Activated T-cell treated with anti-CD3 and anti-CD28 coated beads for 1 hour (primary cell): ENCODE measurements at regions not wholly inside any gene's neighbourhood (a gene's known extent, or its start where the extent isn't known, plus 50 kb on each side); places are given as distances from the start of the nearest gene placed in this dataset.
"Not testable (repeated sequence)": the region's sequence is repeated elsewhere in the genome, so short reads cannot be mapped to it uniquely, and the experiment has no call there.

Experiments
- DNase-seq: peaks from one replicate; pipeline ENCODE4 v3.0.0-alpha.2; 2020; ENCODE audit warnings: low read depth

DNA sequence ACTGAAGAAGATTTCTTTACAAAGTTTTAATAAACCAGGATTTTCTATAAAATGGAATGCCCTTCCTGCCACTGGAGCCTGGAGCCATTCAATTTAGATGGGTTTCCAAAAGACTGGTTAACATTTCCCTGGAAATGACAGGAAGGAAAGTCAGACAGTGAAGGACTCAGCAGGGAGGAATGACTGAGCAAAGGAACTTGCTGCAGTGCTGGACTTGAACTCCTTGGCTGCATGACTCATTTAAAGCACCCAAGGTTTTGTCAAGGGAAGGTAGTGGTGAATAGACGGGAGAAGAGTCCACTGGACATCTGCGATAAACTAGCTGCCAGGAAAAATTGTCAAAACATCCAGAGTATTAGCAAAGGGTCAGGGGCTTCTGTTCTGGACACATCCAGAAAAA, 163.8 kb upstream of the SLC28A3 start:
- no peak for DNase-seq

GRCh38 chr9:84511651-84512050, 157.9 kb upstream of the NTRK2 start:
- no peak for DNase-seq

DNA sequence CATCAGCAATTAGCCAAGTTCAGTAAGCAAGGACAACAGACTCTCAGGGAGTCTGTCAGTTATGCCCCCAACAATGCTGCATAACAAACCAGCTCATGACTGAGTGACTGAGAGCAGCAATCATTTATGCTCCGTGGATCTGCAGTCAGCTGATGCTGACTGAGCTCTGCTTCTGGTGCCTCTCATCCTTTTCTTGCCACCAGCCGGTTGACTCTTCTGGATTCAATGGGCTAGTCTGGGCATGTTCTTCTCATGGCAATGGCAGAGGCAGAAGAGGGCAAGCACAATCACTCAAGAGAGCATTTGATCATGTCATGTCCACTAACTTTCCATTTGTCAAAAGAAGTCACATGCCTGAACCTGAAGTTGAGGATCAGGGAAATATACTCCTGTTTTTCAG, 157.0 kb upstream of the NTRK2 start:
- DNase-seq, result no peak

- no peak for DNase-seq
Measured at GRCh38 chr9:84513473-84513872, 156.1 kb upstream of the NTRK2 start.

DNA sequence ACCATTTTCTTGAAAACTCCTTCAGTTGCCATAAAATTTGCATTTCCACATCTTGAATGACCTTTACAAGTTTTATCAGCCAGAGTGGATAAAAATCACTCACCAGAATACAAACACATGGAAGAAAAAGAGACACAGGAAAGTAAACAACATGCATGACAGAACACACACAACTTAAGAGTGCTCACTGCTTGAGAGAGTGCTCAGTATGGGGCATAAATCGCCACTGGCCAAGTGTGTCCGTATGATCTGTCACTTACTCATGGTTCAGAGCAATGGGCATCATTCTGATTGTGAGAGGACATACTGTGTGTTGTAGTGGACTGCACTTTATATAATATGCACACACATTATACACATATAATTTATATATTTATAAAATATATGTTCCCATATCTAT, 155.6 kb upstream of the NTRK2 start:
- DNase-seq, result no peak

DNA sequence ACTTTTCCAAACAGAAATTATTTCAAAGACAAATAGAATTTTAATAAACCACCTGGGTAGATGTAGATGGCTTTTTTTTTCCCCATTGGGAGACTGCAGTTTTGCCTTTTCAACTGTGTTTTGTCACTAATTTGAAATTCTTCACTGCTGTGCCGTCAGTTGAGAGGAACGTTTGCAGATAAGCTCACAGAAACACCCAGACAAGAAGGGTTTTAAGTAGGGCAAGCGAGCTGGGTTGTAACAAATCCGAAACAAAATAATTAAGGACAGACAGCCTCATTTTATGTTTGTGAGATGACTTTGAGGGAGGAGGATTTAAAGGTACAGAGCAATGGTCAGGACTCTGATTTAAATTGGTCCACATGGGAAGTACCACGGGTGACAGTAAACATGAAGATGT, 155.1 kb upstream of the NTRK2 start:
- no peak for DNase-seq

DNA sequence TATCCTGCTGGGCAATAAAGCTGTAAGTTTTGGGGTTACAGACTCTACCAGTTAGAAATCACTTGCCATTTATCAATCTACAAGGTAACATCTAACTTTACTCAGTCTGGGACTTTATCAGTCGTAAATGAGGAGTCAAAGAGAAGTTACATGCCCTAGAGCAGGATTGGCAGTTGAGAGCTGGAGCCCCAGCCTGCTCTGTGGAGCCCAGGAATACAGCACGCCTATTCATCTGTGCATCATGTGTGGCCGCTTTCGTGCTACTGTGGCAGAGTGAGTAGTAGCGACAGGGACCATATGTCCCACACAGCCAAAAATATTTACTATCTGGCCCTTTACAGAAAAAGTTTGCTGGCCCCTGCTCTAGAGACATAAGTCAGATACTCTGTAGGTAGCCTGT, 152.5 kb upstream of the NTRK2 start:
- no peak for DNase-seq

- no peak for DNase-seq
Measured at GRCh38 chr9:84519413-84519812, 150.1 kb upstream of the NTRK2 start.

DNA sequence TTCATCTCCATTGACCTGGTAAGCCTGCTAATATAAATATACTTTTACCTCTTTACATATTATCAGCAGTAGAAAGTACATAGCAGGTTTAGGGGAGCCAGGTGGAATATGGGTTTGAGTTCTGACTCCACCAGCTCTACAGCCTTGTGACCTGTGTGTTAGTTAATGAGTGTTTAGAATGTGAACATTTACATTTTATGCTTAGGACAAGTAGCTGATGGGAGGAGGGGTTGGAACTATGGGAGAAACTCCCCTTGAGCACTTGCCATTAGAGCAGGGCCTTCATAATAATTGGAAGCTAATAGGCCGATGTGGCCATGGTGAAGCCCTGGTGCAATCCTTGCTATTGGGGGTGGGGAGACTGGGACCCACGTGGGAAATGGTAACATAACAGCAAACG, 148.3 kb upstream of the NTRK2 start:
- no peak for DNase-seq

DNA sequence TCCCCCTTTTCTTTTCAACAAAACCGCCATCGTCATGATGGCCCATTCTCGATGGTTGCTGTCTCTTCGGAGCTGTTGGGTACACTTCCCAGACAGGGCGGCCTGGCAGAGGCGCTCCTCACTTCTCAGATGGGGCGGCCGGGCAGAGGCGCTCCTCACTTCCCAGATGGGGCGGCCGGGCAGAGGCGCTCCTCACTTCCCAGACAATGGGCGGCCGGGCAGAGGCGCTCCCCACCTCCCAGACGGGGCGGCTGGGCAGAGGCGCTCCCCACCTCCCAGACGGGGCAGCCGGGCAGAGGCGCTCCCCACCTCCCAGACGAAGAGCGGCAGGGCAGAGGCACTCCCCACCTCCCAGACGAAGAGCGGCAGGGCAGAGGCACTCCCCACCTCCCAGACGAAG, 143.3 kb upstream of the NTRK2 start:
- not testable (repeated sequence) for DNase-seq

DNA sequence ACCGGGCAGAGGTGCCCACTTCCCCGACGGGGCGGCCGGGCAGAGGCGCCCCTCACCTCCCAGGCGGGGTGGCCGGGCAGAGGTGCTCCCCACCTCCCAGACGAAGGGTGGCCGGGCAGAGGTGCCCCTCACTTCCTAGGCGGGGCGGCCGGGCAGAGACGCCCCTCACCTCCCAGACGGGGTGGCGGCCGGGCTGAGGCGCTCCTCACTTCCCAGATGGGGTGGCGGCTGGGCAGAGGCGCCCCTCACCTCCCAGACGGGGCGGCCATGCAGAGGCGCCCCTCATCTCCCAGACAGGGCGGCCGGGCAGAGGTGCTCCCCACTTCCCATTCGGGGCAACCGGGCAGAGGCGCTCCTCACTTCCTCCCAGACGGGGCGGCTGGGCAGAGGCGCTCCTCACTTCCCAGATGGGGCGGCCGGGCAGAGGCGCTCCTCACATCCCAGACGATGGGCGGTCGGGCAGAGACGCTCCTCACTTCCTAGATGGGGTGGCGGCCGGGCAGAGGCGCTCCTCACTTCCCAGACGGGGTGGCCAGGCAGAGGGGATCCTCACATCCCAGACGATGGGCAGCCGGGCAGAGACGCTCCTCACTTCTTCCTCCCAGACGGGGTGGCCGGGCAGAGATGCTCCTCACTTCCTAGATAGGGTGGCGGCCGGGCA, 142.3 kb upstream of the NTRK2 start:
- not testable (repeated sequence) for DNase-seq

GRCh38 chr9:84535973-84536372, 133.6 kb upstream of the NTRK2 start:
- DNase-seq, result not testable (repeated sequence)

- no peak for DNase-seq
Measured at GRCh38 chr9:84538879-84539278, 130.7 kb upstream of the NTRK2 start.

GRCh38 chr9:84542554-84542953, 127.0 kb upstream of the NTRK2 start:
- DNase-seq, result no peak

GRCh38 chr9:84554069-84554664, 115.4 kb upstream of the NTRK2 start:
- no peak for DNase-seq

DNA sequence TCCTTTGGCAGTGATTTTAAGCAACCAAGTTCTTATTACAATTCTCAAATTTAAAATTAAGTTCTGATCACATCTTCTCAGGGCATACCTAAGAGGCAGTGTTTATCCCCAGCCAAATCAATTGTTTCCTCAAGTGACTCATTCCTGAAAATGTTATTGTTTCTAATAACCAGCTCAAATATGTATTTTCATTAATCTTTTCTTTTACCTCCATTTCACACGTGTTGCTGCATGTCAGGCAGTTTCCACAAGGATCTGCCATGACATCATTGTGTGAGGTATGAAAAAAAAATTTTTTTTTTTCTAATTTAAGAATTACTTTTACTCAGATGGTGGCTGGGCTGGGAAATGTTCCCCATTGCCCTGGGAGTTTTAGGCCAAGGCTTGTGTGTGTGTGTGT, 113.0 kb upstream of the NTRK2 start:
- no peak for DNase-seq

GRCh38 chr9:84557751-84558150, 111.8 kb upstream of the NTRK2 start:
- DNase-seq, result no peak

GRCh38 chr9:84563691-84564090, 105.8 kb upstream of the NTRK2 start:
- DNase-seq, result no peak

- no peak for DNase-seq
Measured at GRCh38 chr9:84567805-84568204, 101.7 kb upstream of the NTRK2 start.

DNA sequence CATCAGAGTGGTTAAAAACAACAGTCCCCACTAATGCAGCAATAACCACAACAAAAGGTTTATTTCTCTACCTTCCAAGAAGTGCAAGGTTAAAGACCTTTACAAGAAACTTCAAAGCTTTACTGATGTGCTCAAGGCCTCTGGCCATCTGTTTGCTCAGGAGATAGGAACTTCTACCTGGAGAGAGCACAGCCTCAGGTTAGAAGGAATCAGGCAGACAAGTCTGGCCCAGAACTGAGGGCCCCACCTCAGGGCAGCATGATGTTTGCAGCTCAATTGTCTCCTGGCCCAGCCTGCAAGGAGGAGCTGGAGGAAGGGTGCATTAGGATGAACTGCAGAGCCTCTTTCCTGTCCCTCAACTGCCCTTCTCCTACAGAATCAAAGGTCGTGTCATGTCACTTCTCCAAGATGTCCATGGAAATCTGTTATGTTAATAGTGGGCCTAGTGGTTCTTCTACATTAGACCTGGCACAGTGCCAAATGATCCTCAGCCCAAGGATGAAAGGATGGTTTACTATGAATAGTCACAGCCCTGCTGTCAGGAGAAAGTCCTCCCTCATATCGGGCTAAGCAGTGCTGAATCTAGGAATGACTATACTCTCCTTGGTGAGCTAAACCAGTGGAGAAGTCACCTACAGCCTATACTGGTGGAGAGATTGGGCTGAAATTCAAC, 98.9 kb upstream of the NTRK2 start:
- DNase-seq, result no peak

GRCh38 chr9:84573083-84573482, 96.4 kb upstream of the NTRK2 start:
- no peak for DNase-seq

DNA sequence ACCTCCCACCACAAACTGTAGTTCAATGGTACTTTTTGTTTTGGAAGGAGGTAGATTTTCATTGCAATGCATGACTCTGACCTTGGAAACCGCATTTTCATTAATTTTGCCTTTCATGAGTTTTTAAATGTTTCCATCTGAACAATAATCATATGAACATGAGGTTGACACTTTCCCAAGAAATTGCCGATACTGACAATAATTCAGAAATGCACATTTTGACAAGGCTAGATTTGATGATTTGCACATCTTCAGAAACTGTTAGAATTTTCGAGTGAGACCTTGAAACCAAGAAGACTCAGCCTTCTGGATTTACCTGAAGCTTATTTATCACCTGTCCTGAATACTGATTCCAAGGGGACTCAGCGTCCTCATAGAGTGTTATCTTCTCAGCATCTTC, 93.8 kb upstream of the NTRK2 start:
- no peak for DNase-seq

- no peak for DNase-seq
Measured at GRCh38 chr9:84583866-84584265, 85.7 kb upstream of the NTRK2 start.

- DNase-seq, result no peak
Measured at GRCh38 chr9:84586662-84587061, 82.9 kb upstream of the NTRK2 start.
